WTC11 (cell line): ENCODE measurements at regions not wholly inside any gene's neighbourhood (a gene's known extent, or its start where the extent isn't known, plus 50 kb on each side); places are given as distances from the start of the nearest gene placed in this dataset.

Experiments used
- ATAC-seq: fragments of 200-7000 bp; cut with Tn5 transposase; 2 replicates; pipeline ENCODE4 v1.10.0; 2021; ENCODE audit warnings: mild to moderate bottlenecking, moderate library complexity
- CTCF ChIA-PET: fragments of 300-600 bp; sonication (Branson Sonifier 250); formaldehyde crosslinking; loops from one replicate; lab custom pipeline; 2021; ENCODE audit warnings: antibody characterized with exemption; lab: Charles Lee
- POLR2A ChIA-PET: fragments of 350-600 bp; sonication (Branson Sonifier 250); formaldehyde crosslinking; loops from one replicate; lab custom pipeline; 2021; ENCODE audit warnings: antibody characterized with exemption; lab: Charles Lee
- DNase-seq: peaks from one replicate; pipeline ENCODE4 v3.0.0; 2021; ENCODE audit warnings: low spot score
- H3K27ac Mint-ChIP-seq: 2 replicates; pipeline ENCODE4 v1.8.0; 2021; ENCODE audit warnings: mixed read lengths
- H3K27me3 Mint-ChIP-seq: 2 replicates; pipeline ENCODE4 v1.8.0; 2021; ENCODE audit warnings: low read depth, mild to moderate bottlenecking, moderate library complexity, mixed read lengths
- H3K36me3 Mint-ChIP-seq: 2 replicates; pipeline ENCODE4 v1.8.0; 2021; ENCODE audit warnings: mixed read lengths
- H3K4me1 Mint-ChIP-seq: 2 replicates; pipeline ENCODE4 v1.8.0; 2022; ENCODE audit warnings: mixed read lengths
- H3K4me3 Mint-ChIP-seq: 2 replicates; pipeline ENCODE4 v1.8.0; 2021; ENCODE audit warnings: mild to moderate bottlenecking, moderate library complexity, mixed read lengths
- H3K9me3 Mint-ChIP-seq: 2 replicates; pipeline ENCODE4 v1.8.0; 2021; ENCODE audit warnings: mixed read lengths
- CREM ChIP-seq: sonication (generic); formaldehyde crosslinking; IDR thresholded peaks from 2 replicates; pipeline ENCODE4 v1.8.1; 2022; ENCODE audit warnings: mild to moderate bottlenecking, missing genetic modification reagents, moderate library complexity
- FOXK1 ChIP-seq: sonication (generic); formaldehyde crosslinking; IDR thresholded peaks from 2 replicates; pipeline ENCODE4 v1.8.0; 2022; ENCODE audit warnings: mild to moderate bottlenecking, moderate library complexity, missing genetic modification reagents
- FOXP1 ChIP-seq: sonication (generic); formaldehyde crosslinking; IDR thresholded peaks from 2 replicates; pipeline ENCODE4 v1.8.0; 2022; ENCODE audit warnings: missing genetic modification reagents, mild to moderate bottlenecking, moderate library complexity, borderline replicate concordance
- GRHL2 ChIP-seq: fragments of 250-450 bp; sonication (Bioruptor Pico); IDR thresholded peaks from 2 replicates; pipeline ENCODE4 v1.8.0; 2022; ENCODE audit warnings: mild to moderate bottlenecking, moderate library complexity; ENCODE audit not compliant: insufficient replicate concordance, severe bottlenecking
- IRF2 ChIP-seq: sonication (generic); formaldehyde crosslinking; IDR thresholded peaks from 2 replicates; pipeline ENCODE4 v1.8.0; 2022; ENCODE audit warnings: low read depth, missing genetic modification reagents, borderline replicate concordance
- NFATC4 ChIP-seq: fragments of 250-450 bp; sonication (Bioruptor Pico); IDR thresholded peaks from 2 replicates; pipeline ENCODE4 v1.9.0; 2021; ENCODE audit warnings: mild to moderate bottlenecking
- NFE2L1 ChIP-seq: sonication (generic); formaldehyde crosslinking; IDR thresholded peaks from 2 replicates; pipeline ENCODE4 v1.8.1; 2023; ENCODE audit warnings: missing genetic modification reagents
- SMAD4 ChIP-seq: sonication (generic); formaldehyde crosslinking; IDR thresholded peaks from 2 replicates; pipeline ENCODE4 v1.8.0; 2022; ENCODE audit warnings: mild to moderate bottlenecking, missing genetic modification reagents
- TEAD1 ChIP-seq: sonication (generic); formaldehyde crosslinking; IDR thresholded peaks from 2 replicates; pipeline ENCODE4 v1.8.0; 2022; ENCODE audit warnings: mild to moderate bottlenecking, missing genetic modification reagents
- TP53 ChIP-seq: sonication (generic); formaldehyde crosslinking; IDR thresholded peaks from 2 replicates; pipeline ENCODE4 v1.8.1; 2023; ENCODE audit warnings: mild to moderate bottlenecking, missing genetic modification reagents
- ZBTB21 ChIP-seq: sonication (generic); formaldehyde crosslinking; IDR thresholded peaks from 2 replicates; pipeline ENCODE4 v1.8.1; 2023; ENCODE audit warnings: mild to moderate bottlenecking, missing genetic modification reagents, borderline replicate concordance
- ZNF263 ChIP-seq: sonication (generic); formaldehyde crosslinking; IDR thresholded peaks from 2 replicates; pipeline ENCODE4 v1.8.1; 2022; ENCODE audit warnings: low read depth, mild to moderate bottlenecking, moderate library complexity, missing genetic modification reagents
- ZNF423 ChIP-seq: fragments of 250-450 bp; sonication (Bioruptor Pico); IDR thresholded peaks from 2 replicates; pipeline ENCODE4 v2.1.2; 2022; ENCODE audit warnings: mild to moderate bottlenecking, moderate library complexity
- TF ChIP-seq, protein P1 (sequence below): sonication (generic); formaldehyde crosslinking; conservative IDR thresholded peaks from 2 replicates; pipeline ENCODE4 v1.8.1; 2023; ENCODE audit warnings: mild to moderate bottlenecking, low read depth, missing genetic modification reagents, moderate library complexity
- TF ChIP-seq, protein P2 (sequence below): sonication (generic); formaldehyde crosslinking; IDR thresholded peaks from 2 replicates; pipeline ENCODE4 v1.8.0; 2023; ENCODE audit warnings: missing genetic modification reagents
- TF ChIP-seq, protein P3 (sequence below): fragments of 250-450 bp; sonication (Bioruptor Pico); IDR thresholded peaks from 2 replicates; pipeline ENCODE4 v1.9.0; 2021; ENCODE audit warnings: mild to moderate bottlenecking, borderline replicate concordance
- TF ChIP-seq, protein P4 (sequence below): sonication (generic); formaldehyde crosslinking; IDR thresholded peaks from 2 replicates; pipeline ENCODE4 v1.8.1; 2022; ENCODE audit warnings: low read depth, missing genetic modification reagents, borderline replicate concordance
- TF ChIP-seq, protein P5 (sequence below): fragments of 200-600 bp; IDR thresholded peaks from 2 replicates; pipeline ENCODE4 v1.8.0; 2022; ENCODE audit warnings: antibody characterized with exemption

DNA sequence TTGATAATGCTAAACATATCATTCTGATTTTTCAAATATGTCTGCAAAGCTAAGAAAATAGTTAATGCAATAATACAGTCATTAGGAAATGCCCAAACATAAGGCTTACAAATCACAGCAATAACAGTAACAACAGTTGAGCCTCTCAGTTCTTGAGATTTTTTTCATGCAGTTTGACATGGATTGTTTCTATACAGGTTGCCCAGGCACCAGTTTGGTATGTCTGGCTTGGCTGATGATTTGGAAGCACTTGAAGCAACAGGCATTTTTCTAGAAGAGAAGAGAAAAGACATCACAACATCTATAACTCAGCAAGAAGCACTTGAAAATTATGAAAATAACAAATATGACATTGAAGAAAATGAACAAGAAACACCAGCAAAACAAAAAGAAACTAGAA, 78.7 kb upstream of the COL6A5 start:
- no peak for DNase-seq
- Mint-ChIP-seq H3K27me3 (no peaks in the 10 kb centered on the region), H3K4me1 (peaks cover 13% of the 10 kb centered on the region), H3K9me3 (peaks cover 5% of the 10 kb centered on the region; the same call in 1 of the 2 replicates), H3K27ac (no peak overlapping the region), H3K4me3 (no peak overlapping the region), H3K36me3 (no peaks in the 10 kb centered on the region)
- ATAC-seq: no peak
- CTCF ChIA-PET: interaction anchor here (1.1 kb wide), 1 partner anchor 9 kb away, joined by 4 read pairs; no protein-coding TSS in a partner anchor
- POLR2A ChIA-PET: no interaction called here
- TF ChIP-seq GRHL2 (CRISPR knock-in tag): no peak
- TF ChIP-seq ZNF423 (CRISPR knock-in tag): no peak
- TF ChIP-seq, protein P1, sequence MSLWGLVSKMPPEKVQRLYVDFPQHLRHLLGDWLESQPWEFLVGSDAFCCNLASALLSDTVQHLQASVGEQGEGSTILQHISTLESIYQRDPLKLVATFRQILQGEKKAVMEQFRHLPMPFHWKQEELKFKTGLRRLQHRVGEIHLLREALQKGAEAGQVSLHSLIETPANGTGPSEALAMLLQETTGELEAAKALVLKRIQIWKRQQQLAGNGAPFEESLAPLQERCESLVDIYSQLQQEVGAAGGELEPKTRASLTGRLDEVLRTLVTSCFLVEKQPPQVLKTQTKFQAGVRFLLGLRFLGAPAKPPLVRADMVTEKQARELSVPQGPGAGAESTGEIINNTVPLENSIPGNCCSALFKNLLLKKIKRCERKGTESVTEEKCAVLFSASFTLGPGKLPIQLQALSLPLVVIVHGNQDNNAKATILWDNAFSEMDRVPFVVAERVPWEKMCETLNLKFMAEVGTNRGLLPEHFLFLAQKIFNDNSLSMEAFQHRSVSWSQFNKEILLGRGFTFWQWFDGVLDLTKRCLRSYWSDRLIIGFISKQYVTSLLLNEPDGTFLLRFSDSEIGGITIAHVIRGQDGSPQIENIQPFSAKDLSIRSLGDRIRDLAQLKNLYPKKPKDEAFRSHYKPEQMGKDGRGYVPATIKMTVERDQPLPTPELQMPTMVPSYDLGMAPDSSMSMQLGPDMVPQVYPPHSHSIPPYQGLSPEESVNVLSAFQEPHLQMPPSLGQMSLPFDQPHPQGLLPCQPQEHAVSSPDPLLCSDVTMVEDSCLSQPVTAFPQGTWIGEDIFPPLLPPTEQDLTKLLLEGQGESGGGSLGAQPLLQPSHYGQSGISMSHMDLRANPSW (CRISPR knock-in tag): no peak
- no peak for TF ChIP-seq FOXP1 (CRISPR knock-in tag)
- no peak for TF ChIP-seq TP53 (CRISPR knock-in tag)
- no peak for TF ChIP-seq NFATC4 (CRISPR knock-in tag)
- TF ChIP-seq NFE2L1: no peak
- TF ChIP-seq, protein P2, sequence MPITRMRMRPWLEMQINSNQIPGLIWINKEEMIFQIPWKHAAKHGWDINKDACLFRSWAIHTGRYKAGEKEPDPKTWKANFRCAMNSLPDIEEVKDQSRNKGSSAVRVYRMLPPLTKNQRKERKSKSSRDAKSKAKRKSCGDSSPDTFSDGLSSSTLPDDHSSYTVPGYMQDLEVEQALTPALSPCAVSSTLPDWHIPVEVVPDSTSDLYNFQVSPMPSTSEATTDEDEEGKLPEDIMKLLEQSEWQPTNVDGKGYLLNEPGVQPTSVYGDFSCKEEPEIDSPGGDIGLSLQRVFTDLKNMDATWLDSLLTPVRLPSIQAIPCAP: no peak
- no peak for TF ChIP-seq CREM (CRISPR knock-in tag)
- TF ChIP-seq, protein P3, sequence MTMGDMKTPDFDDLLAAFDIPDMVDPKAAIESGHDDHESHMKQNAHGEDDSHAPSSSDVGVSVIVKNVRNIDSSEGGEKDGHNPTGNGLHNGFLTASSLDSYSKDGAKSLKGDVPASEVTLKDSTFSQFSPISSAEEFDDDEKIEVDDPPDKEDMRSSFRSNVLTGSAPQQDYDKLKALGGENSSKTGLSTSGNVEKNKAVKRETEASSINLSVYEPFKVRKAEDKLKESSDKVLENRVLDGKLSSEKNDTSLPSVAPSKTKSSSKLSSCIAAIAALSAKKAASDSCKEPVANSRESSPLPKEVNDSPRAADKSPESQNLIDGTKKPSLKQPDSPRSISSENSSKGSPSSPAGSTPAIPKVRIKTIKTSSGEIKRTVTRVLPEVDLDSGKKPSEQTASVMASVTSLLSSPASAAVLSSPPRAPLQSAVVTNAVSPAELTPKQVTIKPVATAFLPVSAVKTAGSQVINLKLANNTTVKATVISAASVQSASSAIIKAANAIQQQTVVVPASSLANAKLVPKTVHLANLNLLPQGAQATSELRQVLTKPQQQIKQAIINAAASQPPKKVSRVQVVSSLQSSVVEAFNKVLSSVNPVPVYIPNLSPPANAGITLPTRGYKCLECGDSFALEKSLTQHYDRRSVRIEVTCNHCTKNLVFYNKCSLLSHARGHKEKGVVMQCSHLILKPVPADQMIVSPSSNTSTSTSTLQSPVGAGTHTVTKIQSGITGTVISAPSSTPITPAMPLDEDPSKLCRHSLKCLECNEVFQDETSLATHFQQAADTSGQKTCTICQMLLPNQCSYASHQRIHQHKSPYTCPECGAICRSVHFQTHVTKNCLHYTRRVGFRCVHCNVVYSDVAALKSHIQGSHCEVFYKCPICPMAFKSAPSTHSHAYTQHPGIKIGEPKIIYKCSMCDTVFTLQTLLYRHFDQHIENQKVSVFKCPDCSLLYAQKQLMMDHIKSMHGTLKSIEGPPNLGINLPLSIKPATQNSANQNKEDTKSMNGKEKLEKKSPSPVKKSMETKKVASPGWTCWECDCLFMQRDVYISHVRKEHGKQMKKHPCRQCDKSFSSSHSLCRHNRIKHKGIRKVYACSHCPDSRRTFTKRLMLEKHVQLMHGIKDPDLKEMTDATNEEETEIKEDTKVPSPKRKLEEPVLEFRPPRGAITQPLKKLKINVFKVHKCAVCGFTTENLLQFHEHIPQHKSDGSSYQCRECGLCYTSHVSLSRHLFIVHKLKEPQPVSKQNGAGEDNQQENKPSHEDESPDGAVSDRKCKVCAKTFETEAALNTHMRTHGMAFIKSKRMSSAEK (CRISPR knock-in tag): no peak
- no peak for TF ChIP-seq TEAD1 (CRISPR knock-in tag)
- TF ChIP-seq FOXK1 (CRISPR knock-in tag): no peak
- TF ChIP-seq, protein P4, sequence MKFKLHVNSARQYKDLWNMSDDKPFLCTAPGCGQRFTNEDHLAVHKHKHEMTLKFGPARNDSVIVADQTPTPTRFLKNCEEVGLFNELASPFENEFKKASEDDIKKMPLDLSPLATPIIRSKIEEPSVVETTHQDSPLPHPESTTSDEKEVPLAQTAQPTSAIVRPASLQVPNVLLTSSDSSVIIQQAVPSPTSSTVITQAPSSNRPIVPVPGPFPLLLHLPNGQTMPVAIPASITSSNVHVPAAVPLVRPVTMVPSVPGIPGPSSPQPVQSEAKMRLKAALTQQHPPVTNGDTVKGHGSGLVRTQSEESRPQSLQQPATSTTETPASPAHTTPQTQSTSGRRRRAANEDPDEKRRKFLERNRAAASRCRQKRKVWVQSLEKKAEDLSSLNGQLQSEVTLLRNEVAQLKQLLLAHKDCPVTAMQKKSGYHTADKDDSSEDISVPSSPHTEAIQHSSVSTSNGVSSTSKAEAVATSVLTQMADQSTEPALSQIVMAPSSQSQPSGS (CRISPR knock-in tag): no peak

DNA sequence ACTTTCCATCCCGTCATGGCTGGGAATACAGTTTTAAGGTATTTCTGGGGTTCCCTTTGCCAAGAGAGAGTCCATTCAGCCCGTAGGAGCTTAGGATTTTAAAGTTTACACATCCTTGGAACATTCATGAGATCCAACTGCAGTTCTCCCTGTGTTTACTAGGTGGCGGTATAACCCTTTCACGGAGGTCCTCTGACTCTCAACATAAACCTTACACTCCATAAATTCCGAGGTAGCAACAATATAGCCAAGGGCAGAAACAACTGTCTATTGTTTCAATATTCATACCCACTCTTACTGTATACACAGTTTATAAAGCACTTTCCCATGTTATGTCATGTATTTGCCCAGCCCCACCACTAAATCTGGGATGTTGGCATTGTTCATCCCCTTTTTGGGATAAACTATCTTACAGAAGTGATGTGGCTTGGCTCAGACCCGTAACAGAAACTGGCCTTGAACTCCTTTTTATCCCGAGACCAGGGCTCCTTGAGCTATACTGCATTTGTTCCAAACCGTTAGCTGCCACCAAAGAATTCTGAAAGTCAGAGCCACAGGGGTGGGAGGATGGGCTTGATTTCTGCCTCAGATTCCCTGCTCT, 69.2 kb upstream of the COL6A5 start:
- ChIA-PET CTCF (interaction anchor here (0.6 to 2.4 kb wide), 51 partner anchors 9 to 1106 kb away, joined by 3 to 19 read pairs (median 4); partner anchors contain the start of genes ATP2C1, COL6A5 and COL6A6), POLR2A (no interaction called here)
- Mint-ChIP-seq H3K27ac (no peak overlapping the region), H3K36me3 (no peaks in the 10 kb centered on the region), H3K9me3 (no peaks in the 10 kb centered on the region), H3K4me3 (no peak overlapping the region)
- peak; percentile 93 for ATAC-seq
- TF ChIP-seq, protein P5, sequence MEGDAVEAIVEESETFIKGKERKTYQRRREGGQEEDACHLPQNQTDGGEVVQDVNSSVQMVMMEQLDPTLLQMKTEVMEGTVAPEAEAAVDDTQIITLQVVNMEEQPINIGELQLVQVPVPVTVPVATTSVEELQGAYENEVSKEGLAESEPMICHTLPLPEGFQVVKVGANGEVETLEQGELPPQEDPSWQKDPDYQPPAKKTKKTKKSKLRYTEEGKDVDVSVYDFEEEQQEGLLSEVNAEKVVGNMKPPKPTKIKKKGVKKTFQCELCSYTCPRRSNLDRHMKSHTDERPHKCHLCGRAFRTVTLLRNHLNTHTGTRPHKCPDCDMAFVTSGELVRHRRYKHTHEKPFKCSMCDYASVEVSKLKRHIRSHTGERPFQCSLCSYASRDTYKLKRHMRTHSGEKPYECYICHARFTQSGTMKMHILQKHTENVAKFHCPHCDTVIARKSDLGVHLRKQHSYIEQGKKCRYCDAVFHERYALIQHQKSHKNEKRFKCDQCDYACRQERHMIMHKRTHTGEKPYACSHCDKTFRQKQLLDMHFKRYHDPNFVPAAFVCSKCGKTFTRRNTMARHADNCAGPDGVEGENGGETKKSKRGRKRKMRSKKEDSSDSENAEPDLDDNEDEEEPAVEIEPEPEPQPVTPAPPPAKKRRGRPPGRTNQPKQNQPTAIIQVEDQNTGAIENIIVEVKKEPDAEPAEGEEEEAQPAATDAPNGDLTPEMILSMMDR: peak; percentile 79
- TF ChIP-seq SMAD4 (CRISPR knock-in tag): no peak
- TF ChIP-seq IRF2: no peak
- no peak for TF ChIP-seq ZBTB21 (CRISPR knock-in tag)
- TF ChIP-seq ZNF263: no peak
- TF ChIP-seq, all 79 proteins: peak for 1
- no peak for DNase-seq
- no peaks in the 10 kb centered on the region for H3K4me1 Mint-ChIP-seq
- H3K27me3 Mint-ChIP-seq: no peaks in the 10 kb centered on the region
